ENCODE measurements at regions not wholly inside any gene's neighbourhood (a gene's known extent, or its start where the extent isn't known, plus 50 kb on each side); places are given as distances from the start of the nearest gene placed in this dataset.

GRCh38 chr6:166729658-166730057 is 102.6 kb upstream of the RPS6KA2 start:
- no peak overlapping the region for H2AFZ ChIP-seq (ENCODE audit: insufficient read depth, low read depth, low read length, poor library complexity, severe bottlenecking)
- H3K36me3 ChIP-seq (replicated peaks in 1 of 2; ENCODE audit: control insufficient read depth in 1 of 2, insufficient read depth in 2 of 2, low read length in 2 of 2) = no peaks in the 10 kb centered on the region
- Mint-ChIP-seq H3K4me3 (no peak overlapping the region), H3K4me1 (peaks cover 6% of the 10 kb centered on the region), H3K9me3 (peaks cover 0 to 2% (median 0%) of the 10 kb centered on the region in 7 donors), H3K27me3 (ENCODE audit: low read depth in 3 of 3) (peaks cover 0 to 6% (median 0%) of the 10 kb centered on the region in 3 donors), H3K36me3 (no peaks in the 10 kb centered on the region), H3K27ac (no peak overlapping the region)
- WGBS (ENCODE audit: insufficient coverage) = 67% methylated on average over 3 of the region's 5 CpGs
- H3K4me3 ChIP-seq (replicated peaks in 1 of 3; ENCODE audit: low read depth in 2 of 3, low read length in 3 of 3) = no peak overlapping the region
- no peak for DNase-seq
- H3K9me3 ChIP-seq (replicated peaks in 1 of 2; ENCODE audit: control insufficient read depth in 1 of 2, insufficient read depth in 1 of 2, low read length in 2 of 2) = no peaks in the 10 kb centered on the region
- intact Hi-C loops (cut with micrococcal nuclease) = no loop called here
- no peak overlapping the region for H3K4me2 ChIP-seq (replicated peaks; ENCODE audit: extremely low read depth, low read length, poor library complexity, severe bottlenecking)
- H3K4me1 ChIP-seq (ENCODE audit: control insufficient read depth in 1 of 2, insufficient read depth in 2 of 2, low read length in 2 of 2) = no peaks in the 10 kb centered on the region
- H4K20me1 ChIP-seq (ENCODE audit: insufficient read depth, low read length) = no peaks in the 10 kb centered on the region
- H3K9ac ChIP-seq (ENCODE audit: insufficient read depth, low read length, poor library complexity, severe bottlenecking) = no peak overlapping the region
- no peak overlapping the region for H3K27ac ChIP-seq (ENCODE audit: low read depth in 1 of 2, low read length in 2 of 2)
- H3K27me3 ChIP-seq (ENCODE audit: control insufficient read depth in 2 of 2, insufficient read depth in 2 of 2, low read length in 2 of 2) = no peaks in the 10 kb centered on the region
- no peaks in the 10 kb centered on the region for H3K79me2 ChIP-seq (ENCODE audit: insufficient read depth, low read length)
- TF ChIP-seq, protein P1, sequence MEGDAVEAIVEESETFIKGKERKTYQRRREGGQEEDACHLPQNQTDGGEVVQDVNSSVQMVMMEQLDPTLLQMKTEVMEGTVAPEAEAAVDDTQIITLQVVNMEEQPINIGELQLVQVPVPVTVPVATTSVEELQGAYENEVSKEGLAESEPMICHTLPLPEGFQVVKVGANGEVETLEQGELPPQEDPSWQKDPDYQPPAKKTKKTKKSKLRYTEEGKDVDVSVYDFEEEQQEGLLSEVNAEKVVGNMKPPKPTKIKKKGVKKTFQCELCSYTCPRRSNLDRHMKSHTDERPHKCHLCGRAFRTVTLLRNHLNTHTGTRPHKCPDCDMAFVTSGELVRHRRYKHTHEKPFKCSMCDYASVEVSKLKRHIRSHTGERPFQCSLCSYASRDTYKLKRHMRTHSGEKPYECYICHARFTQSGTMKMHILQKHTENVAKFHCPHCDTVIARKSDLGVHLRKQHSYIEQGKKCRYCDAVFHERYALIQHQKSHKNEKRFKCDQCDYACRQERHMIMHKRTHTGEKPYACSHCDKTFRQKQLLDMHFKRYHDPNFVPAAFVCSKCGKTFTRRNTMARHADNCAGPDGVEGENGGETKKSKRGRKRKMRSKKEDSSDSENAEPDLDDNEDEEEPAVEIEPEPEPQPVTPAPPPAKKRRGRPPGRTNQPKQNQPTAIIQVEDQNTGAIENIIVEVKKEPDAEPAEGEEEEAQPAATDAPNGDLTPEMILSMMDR (IDR thresholded peaks at IDR 0.05) = no peak

GRCh38 chr6:166728884-166729530 is 102.0 kb upstream of the RPS6KA2 start:
- no peak overlapping the region for H3K27ac ChIP-seq (ENCODE audit: low read depth in 1 of 2, low read length in 2 of 2)
- TF ChIP-seq, protein P1 (IDR thresholded peaks at IDR 0.05) = no peak
- peaks cover 6% of the 10 kb centered on the region for H3K4me1 Mint-ChIP-seq
- H3K36me3 Mint-ChIP-seq = no peaks in the 10 kb centered on the region
- H3K27ac Mint-ChIP-seq = no peak overlapping the region
- H3K9me3 ChIP-seq (replicated peaks in 1 of 2; ENCODE audit: control insufficient read depth in 1 of 2, insufficient read depth in 1 of 2, low read length in 2 of 2) = no peaks in the 10 kb centered on the region
- no peak overlapping the region for H3K4me3 Mint-ChIP-seq
- no peak overlapping the region for H3K9ac ChIP-seq (ENCODE audit: insufficient read depth, low read length, poor library complexity, severe bottlenecking)
- H3K4me1 ChIP-seq (ENCODE audit: control insufficient read depth in 1 of 2, insufficient read depth in 2 of 2, low read length in 2 of 2) = no peaks in the 10 kb centered on the region
- no peaks in the 10 kb centered on the region for H3K27me3 ChIP-seq (ENCODE audit: control insufficient read depth in 2 of 2, insufficient read depth in 2 of 2, low read length in 2 of 2)
- H4K20me1 ChIP-seq (ENCODE audit: insufficient read depth, low read length) = no peaks in the 10 kb centered on the region
- intact Hi-C loops (cut with micrococcal nuclease) = no loop called here
- H3K4me2 ChIP-seq (replicated peaks; ENCODE audit: extremely low read depth, low read length, poor library complexity, severe bottlenecking) = no peak overlapping the region
- DNase-seq = no peak
- no peaks in the 10 kb centered on the region for H3K79me2 ChIP-seq (ENCODE audit: insufficient read depth, low read length)
- no peaks in the 10 kb centered on the region for H3K36me3 ChIP-seq (replicated peaks in 1 of 2; ENCODE audit: control insufficient read depth in 1 of 2, insufficient read depth in 2 of 2, low read length in 2 of 2)
- no peak overlapping the region for H2AFZ ChIP-seq (ENCODE audit: insufficient read depth, low read depth, low read length, poor library complexity, severe bottlenecking)
- H3K9me3 Mint-ChIP-seq = peaks cover 0 to 2% (median 0%) of the 10 kb centered on the region in 7 donors
- H3K4me3 ChIP-seq (replicated peaks in 1 of 3; ENCODE audit: low read depth in 2 of 3, low read length in 3 of 3) = no peak overlapping the region
- H3K27me3 Mint-ChIP-seq (ENCODE audit: low read depth in 3 of 3) = peaks cover 0 to 6% (median 2%) of the 10 kb centered on the region in 3 donors
- WGBS (ENCODE audit: insufficient coverage) = 53% methylated on average over 6 of the region's 7 CpGs
